ENCODE measurements at regions not wholly inside any gene's neighbourhood (a gene's known extent, or its start where the extent isn't known, plus 50 kb on each side); places are given as distances from the start of the nearest gene placed in this dataset.

GRCh38 chr9:129333617-129334104 lies 155.6 kb upstream of the IER5L start:
- TF ChIP-seq CTCF (conservative IDR thresholded peaks at IDR 0.05; ENCODE audit: low read length): no peak
- H3K4me3 ChIP-seq (ENCODE audit: low read length): peak overlapping the region; percentile 26

GRCh38 chr9:129332581-129332980 lies 154.5 kb upstream of the IER5L start:
- TF ChIP-seq CTCF (conservative IDR thresholded peaks at IDR 0.05; ENCODE audit: low read length): no peak

More at GRCh38 chr9:129333617-129334104, 155.6 kb upstream of the IER5L start:
- no peak for DNase-seq (ENCODE audit: low read depth)

GRCh38 chr9:129331772-129332500 lies 153.9 kb upstream of the IER5L start:
- TF ChIP-seq CTCF (conservative IDR thresholded peaks at IDR 0.05; ENCODE audit: low read length): no peak
- peak; percentile 40 for DNase-seq (ENCODE audit: low read depth)
- H3K4me3 ChIP-seq (ENCODE audit: low read length): no peak overlapping the region

More at GRCh38 chr9:129332581-129332980, 154.5 kb upstream of the IER5L start:
- DNase-seq (ENCODE audit: low read depth): no peak
- no peak overlapping the region for H3K4me3 ChIP-seq (ENCODE audit: low read length)

GRCh38 chr9:129331493-129331765 lies 153.4 kb upstream of the IER5L start:
- DNase-seq (ENCODE audit: low read depth): no peak
- no peak overlapping the region for H3K4me3 ChIP-seq (ENCODE audit: low read length)
- TF ChIP-seq CTCF (conservative IDR thresholded peaks at IDR 0.05; ENCODE audit: low read length): no peak

- no peak overlapping the region for H3K4me3 ChIP-seq (ENCODE audit: low read length)
- peak; percentile 49 for DNase-seq (ENCODE audit: low read depth)
- no peak for TF ChIP-seq CTCF (conservative IDR thresholded peaks at IDR 0.05; ENCODE audit: low read length)
Observed at GRCh38 chr9:129330711-129331492, 152.8 kb upstream of the IER5L start.

GRCh38 chr9:129328355-129329042 lies 150.4 kb upstream of the IER5L start:
- no peak overlapping the region for H3K4me3 ChIP-seq (ENCODE audit: low read length)
- DNase-seq (ENCODE audit: low read depth): no peak
- no peak for TF ChIP-seq CTCF (conservative IDR thresholded peaks at IDR 0.05; ENCODE audit: low read length)
